Gastrocnemius medialis (tissue), 4 donors: ENCODE measurements at regions not wholly inside any gene's neighbourhood (a gene's known extent, or its start where the extent isn't known, plus 50 kb on each side); places are given as distances from the start of the nearest gene placed in this dataset.

Source experiments
- ATAC-seq, 2 donors: fragments of 150-250 bp; one replicate each; pipeline ENCODE4 v1.9.1; 2016
- DNase-seq, 2 donors: peaks; one replicate each; pipeline ENCODE4 v3.0.0-alpha.2; 2019
- H3K27ac ChIP-seq, 4 donors: fragments of 200-600 bp; sonication (generic); 1 replicate in 1 of 4; 2 replicates in 3 of 4; pipeline ENCODE4 v1.5.1; 2016 to 2018; ENCODE audit warnings: mild to moderate bottlenecking in 2 of 4, moderate library complexity in 1 of 4
- H3K27me3 ChIP-seq, 3 donors: fragments of 200-600 bp; sonication (generic) in 2 of 3; 1 replicate in 1 of 3; 2 replicates in 2 of 3; pipeline versions ENCODE4 v1.5.1 to v1.6.0; 2016 to 2019; ENCODE audit warnings: mild to moderate bottlenecking in 1 of 3, moderate library complexity in 1 of 3
- H3K36me3 ChIP-seq, 2 donors: fragments of 200-600 bp; sonication (generic) in 1 of 2; one replicate each; pipeline ENCODE4 v1.5.1; 2017 to 2018
- H3K4me1 ChIP-seq, 2 donors: fragments of 200-600 bp; sonication (generic) in 1 of 2; one replicate each; pipeline ENCODE4 v1.5.1; 2016 to 2017; ENCODE audit warnings: mild to moderate bottlenecking in 2 of 2
- H3K4me3 ChIP-seq, 4 donors: fragments of 200-600 bp; sonication (generic) in 3 of 4; 1 replicate in 1 of 4; 2 replicates in 3 of 4; pipeline ENCODE4 v1.5.1; 2016 to 2019; ENCODE audit warnings: mild to moderate bottlenecking in 2 of 4
- H3K9me3 ChIP-seq, 3 donors: fragments of 200-600 bp; sonication (generic) in 2 of 3; 1 replicate in 1 of 3; 2 replicates in 2 of 3; pipeline ENCODE4 v1.5.1; 2016 to 2019
- POLR2A ChIP-seq, 2 donors: fragments of 450-650 bp; IDR thresholded peaks; one replicate each; pipeline ENCODE4 v1.6.1; 2017; ENCODE audit warnings: antibody characterized with exemption in 2 of 2, mild to moderate bottlenecking in 2 of 2, moderate library complexity in 2 of 2
- in situ Hi-C, 4 donors: fragments of 200-750 bp; cut with MboI; loops; one replicate each; pipeline versions ENCODE4 v1.15.0 to v1.8.0; 2017; ENCODE audit warnings: low sequenced_read_pairs in 4 of 4
- intact Hi-C: fragments of 100-400 bp; cut with DNase I; formaldehyde crosslinking; loops from one replicate; pipeline ENCODE4 v1.15.1; 2023; ENCODE audit warnings: low total_unique reads
- TF ChIP-seq, protein P1 (sequence below), 5 experiments: fragments of 450-650 bp in 3 of 5; fragments of 200-600 bp in 2 of 5; sonication (generic) in 2 of 5; IDR thresholded peaks in 4 of 5; conservative IDR thresholded peaks in 1 of 5; 1 replicate in 4 of 5; 2 replicates in 1 of 5; pipeline ENCODE4 v1.5.1; 2016 to 2019; ENCODE audit warnings: antibody characterized with exemption in 5 of 5, mild to moderate bottlenecking in 3 of 5, moderate library complexity in 3 of 5

- Histone ChIP-seq H3K27ac (no peak overlapping the region), H3K27me3 (no peaks in the 10 kb centered on the region), H3K36me3 (no peaks in the 10 kb centered on the region), H3K4me3 (no peak overlapping the region), H3K9me3 (no peaks in the 10 kb centered on the region), H3K4me1 (no peaks in the 10 kb centered on the region)
- TF ChIP-seq, protein P1, sequence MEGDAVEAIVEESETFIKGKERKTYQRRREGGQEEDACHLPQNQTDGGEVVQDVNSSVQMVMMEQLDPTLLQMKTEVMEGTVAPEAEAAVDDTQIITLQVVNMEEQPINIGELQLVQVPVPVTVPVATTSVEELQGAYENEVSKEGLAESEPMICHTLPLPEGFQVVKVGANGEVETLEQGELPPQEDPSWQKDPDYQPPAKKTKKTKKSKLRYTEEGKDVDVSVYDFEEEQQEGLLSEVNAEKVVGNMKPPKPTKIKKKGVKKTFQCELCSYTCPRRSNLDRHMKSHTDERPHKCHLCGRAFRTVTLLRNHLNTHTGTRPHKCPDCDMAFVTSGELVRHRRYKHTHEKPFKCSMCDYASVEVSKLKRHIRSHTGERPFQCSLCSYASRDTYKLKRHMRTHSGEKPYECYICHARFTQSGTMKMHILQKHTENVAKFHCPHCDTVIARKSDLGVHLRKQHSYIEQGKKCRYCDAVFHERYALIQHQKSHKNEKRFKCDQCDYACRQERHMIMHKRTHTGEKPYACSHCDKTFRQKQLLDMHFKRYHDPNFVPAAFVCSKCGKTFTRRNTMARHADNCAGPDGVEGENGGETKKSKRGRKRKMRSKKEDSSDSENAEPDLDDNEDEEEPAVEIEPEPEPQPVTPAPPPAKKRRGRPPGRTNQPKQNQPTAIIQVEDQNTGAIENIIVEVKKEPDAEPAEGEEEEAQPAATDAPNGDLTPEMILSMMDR (IDR thresholded peaks at IDR 0.05 in 4 of 5, conservative IDR thresholded peaks at IDR 0.05 in 1 of 5): no peak
- TF ChIP-seq POLR2A (IDR thresholded peaks at IDR 0.05): no peak
- intact Hi-C loops: no loop called here
- in situ Hi-C loops: no loop called here
- no peak for ATAC-seq
- DNase-seq: no peak
Observed at GRCh38 chr3:110006913-110007312, 669.6 kb upstream of the DPPA4 start.

- Histone ChIP-seq H3K4me1 (no peaks in the 10 kb centered on the region), H3K4me3 (no peak overlapping the region), H3K27me3 (no peaks in the 10 kb centered on the region), H3K27ac (no peak overlapping the region), H3K9me3 (no peaks in the 10 kb centered on the region), H3K36me3 (no peaks in the 10 kb centered on the region)
- no peak for ATAC-seq
- DNase-seq: no peak
- in situ Hi-C loops (no loop called here), intact Hi-C loops (no loop called here)
- TF ChIP-seq POLR2A (IDR thresholded peaks at IDR 0.05): no peak
- TF ChIP-seq, protein P1 (IDR thresholded peaks at IDR 0.05 in 4 of 5, conservative IDR thresholded peaks at IDR 0.05 in 1 of 5): no peak
Observed at GRCh38 chr3:110015231-110015963, 678.1 kb upstream of the DPPA4 start.

DNA sequence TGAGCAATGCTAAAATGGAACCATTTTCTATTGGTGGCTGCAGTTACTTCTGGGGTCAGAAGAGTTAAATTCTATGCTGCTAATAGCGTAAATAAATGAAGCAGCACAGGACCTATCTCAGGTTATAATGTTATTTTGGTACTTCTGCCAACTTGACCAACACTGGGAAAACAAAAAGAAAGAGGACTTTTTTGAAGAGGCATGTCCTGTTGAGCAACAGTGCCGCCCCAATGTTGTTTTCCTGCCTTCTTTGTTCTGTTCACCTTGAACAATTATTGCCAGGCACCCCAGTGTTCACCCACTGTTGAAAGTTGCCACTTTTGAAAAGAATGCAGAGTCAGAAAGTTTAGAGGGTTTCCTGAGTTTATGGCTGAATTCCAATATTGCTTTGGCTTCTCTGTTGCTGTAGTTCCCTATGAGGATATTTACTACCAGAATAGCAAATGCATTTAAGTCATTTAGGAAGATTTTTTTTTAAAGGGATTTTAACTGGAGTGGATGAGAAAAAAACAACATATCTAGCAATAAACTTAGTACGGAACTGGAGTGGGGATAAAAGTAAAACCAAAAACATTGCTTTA, 679.0 kb upstream of the DPPA4 start:
- TF ChIP-seq, protein P1 (IDR thresholded peaks at IDR 0.05 in 4 of 5, conservative IDR thresholded peaks at IDR 0.05 in 1 of 5): no peak
- TF ChIP-seq POLR2A (IDR thresholded peaks at IDR 0.05): no peak

GRCh38 chr3:110017304-110017703, 680.0 kb upstream of the DPPA4 start:
- in situ Hi-C loops: no loop called here
- intact Hi-C loops: no loop called here
- TF ChIP-seq, protein P1 (IDR thresholded peaks at IDR 0.05 in 4 of 5, conservative IDR thresholded peaks at IDR 0.05 in 1 of 5): no peak
- TF ChIP-seq POLR2A (IDR thresholded peaks at IDR 0.05): no peak
- no peak overlapping the region for H3K4me3 ChIP-seq
- DNase-seq: no peak
- no peaks in the 10 kb centered on the region for H3K36me3 ChIP-seq
- no peaks in the 10 kb centered on the region for H3K4me1 ChIP-seq
- no peak overlapping the region for H3K27ac ChIP-seq
- H3K27me3 ChIP-seq: no peaks in the 10 kb centered on the region
- no peaks in the 10 kb centered on the region for H3K9me3 ChIP-seq
- no peak for ATAC-seq

More for the DNA sequence above, 679.0 kb upstream of the DPPA4 start:
- H3K27me3 ChIP-seq: no peaks in the 10 kb centered on the region
- no peak overlapping the region for H3K27ac ChIP-seq
- H3K4me1 ChIP-seq: no peaks in the 10 kb centered on the region
- DNase-seq (no peak), ATAC-seq (no peak)
- no peak overlapping the region for H3K4me3 ChIP-seq
- in situ Hi-C loops (no loop called here), intact Hi-C loops (no loop called here)
- H3K9me3 ChIP-seq: no peaks in the 10 kb centered on the region
- no peaks in the 10 kb centered on the region for H3K36me3 ChIP-seq
